SK-N-SH (cell line): ENCODE measurements at regions not wholly inside any gene's neighbourhood (a gene's known extent, or its start where the extent isn't known, plus 50 kb on each side); places are given as distances from the start of the nearest gene placed in this dataset.

Experiments
- CTCF ChIA-PET: fragments of 300-600, 350-600 bp; formaldehyde crosslinking; extraction: SDS; loops from one replicate; lab custom pipeline; 2021; lab: Yijun Ruan, JAX
- POLR2A ChIA-PET: fragments of 350-600 bp; sonication (Branson Sonifier 250); formaldehyde crosslinking; extraction: SDS; loops from one replicate; lab custom pipeline; 2020; ENCODE audit warnings: antibody characterized with exemption, inconsistent platforms; lab: Yijun Ruan, JAX
- DNase-seq: peaks from one replicate; pipeline ENCODE4 v3.0.0; 2012
- H2AFZ ChIP-seq: fragments of 200-600 bp; sonication (generic); 2 replicates; pipeline ENCODE4 v1.8.1; 2016; ENCODE audit warnings: antibody characterized with exemption, mild to moderate bottlenecking, low read depth
- H3F3A ChIP-seq: fragments of 200-600 bp; sonication (generic); replicated peaks from 2 replicates; pipeline ENCODE3; 2016; ENCODE audit warnings: antibody characterized with exemption, mild to moderate bottlenecking; ENCODE audit not compliant: insufficient read depth
- H3K27ac ChIP-seq, 2 experiments: fragments of 200-500 bp in 1 of 2; fragments of 200-600 bp in 1 of 2; sonication (Bioruptor generic) in 1 of 2; sonication (generic), shearing (Covaris generic) in 1 of 2; 2 replicates each; pipeline versions ENCODE4 v1.5.1 to v1.6.1; 2014 to 2016; ENCODE audit warnings: low read depth in 2 of 2, inconsistent platforms in 1 of 2, low read length in 1 of 2, mild to moderate bottlenecking in 1 of 2, mixed read lengths in 1 of 2
- H3K27me3 ChIP-seq: fragments of 200-600 bp; sonication (generic), shearing (Covaris generic); 2 replicates; pipeline ENCODE4 v1.6.1; 2016; ENCODE audit warnings: mixed run types; ENCODE audit not compliant: insufficient read depth
- H3K36me3 ChIP-seq, 2 experiments: fragments of 200-500 bp in 1 of 2; fragments of 200-600 bp in 1 of 2; sonication (Bioruptor generic) in 1 of 2; sonication (generic) in 1 of 2; replicated peaks in 1 of 2; 2 replicates each; pipeline versions ENCODE3 to v1.5.1; 2014 to 2016; ENCODE audit warnings: low read length in 1 of 2, mild to moderate bottlenecking in 1 of 2; ENCODE audit not compliant: insufficient read depth in 2 of 2, control insufficient read depth in 1 of 2
- H3K4me1 ChIP-seq, 2 experiments: fragments of 200-500 bp in 1 of 2; fragments of 200-600 bp in 1 of 2; sonication (Bioruptor generic) in 1 of 2; sonication (generic), shearing (Covaris generic) in 1 of 2; 2 replicates each; pipeline versions ENCODE4 v1.5.1 to v1.6.1; 2014 to 2016; ENCODE audit warnings: low read depth in 1 of 2, low read length in 1 of 2, mixed run types in 1 of 2; ENCODE audit not compliant: insufficient read depth in 2 of 2, control insufficient read depth in 1 of 2
- H3K4me2 ChIP-seq: fragments of 200-600 bp; sonication (generic), shearing (Covaris generic); 2 replicates; pipeline ENCODE4 v1.6.1; 2017; ENCODE audit warnings: mixed run types
- H3K4me3 ChIP-seq, 2 experiments: fragments of 200-500 bp in 1 of 2; fragments of 200-600 bp in 1 of 2; sonication (Bioruptor generic) in 1 of 2; sonication (generic), shearing (Covaris generic) in 1 of 2; 2 replicates each; pipeline versions ENCODE4 v1.5.1 to v1.8.1; 2014 to 2016; ENCODE audit warnings: low read depth in 2 of 2, inconsistent platforms in 1 of 2, low read length in 1 of 2, mild to moderate bottlenecking in 1 of 2, mixed read lengths in 1 of 2, moderate library complexity in 1 of 2
- H3K79me2 ChIP-seq: fragments of 200-600 bp; sonication (generic); 2 replicates; pipeline ENCODE4 v1.8.1; 2017; ENCODE audit warnings: mild to moderate bottlenecking; ENCODE audit not compliant: insufficient read depth
- H3K9ac ChIP-seq: fragments of 200-600 bp; sonication (generic); 2 replicates; pipeline ENCODE4 v1.6.1; 2017; ENCODE audit warnings: mixed run types
- H3K9me2 ChIP-seq: fragments of 200-600 bp; sonication (generic); 2 replicates; pipeline ENCODE4 v1.6.1; 2017; ENCODE audit warnings: mixed run types
- H3K9me3 ChIP-seq: fragments of 200-600 bp; sonication (generic); 2 replicates; pipeline ENCODE4 v1.6.1; 2017; ENCODE audit warnings: mixed run types, mild to moderate bottlenecking, moderate library complexity
- H4K20me1 ChIP-seq: fragments of 200-600 bp; sonication (generic); 2 replicates; pipeline ENCODE4 v1.6.1; 2017; ENCODE audit warnings: mild to moderate bottlenecking, mixed run types; ENCODE audit not compliant: insufficient read depth
- FOXJ3 ChIP-seq: sonication (generic); formaldehyde crosslinking; IDR thresholded peaks from 2 replicates; pipeline ENCODE4 v1.5.1; 2020; ENCODE audit warnings: mild to moderate bottlenecking, missing genetic modification reagents
- GABPA ChIP-seq: IDR thresholded peaks from 2 replicates; pipeline ENCODE4 v1.4.0; 2012; ENCODE audit warnings: low read depth, mild to moderate bottlenecking
- JUND ChIP-seq: IDR thresholded peaks from 2 replicates; pipeline ENCODE4 v1.4.0; 2012
- MEF2A ChIP-seq: IDR thresholded peaks from 2 replicates; pipeline ENCODE4 v1.4.0; 2012; ENCODE audit warnings: low read depth, borderline replicate concordance
- MXI1 ChIP-seq: IDR thresholded peaks from 2 replicates; pipeline ENCODE4 v1.6.1; 2012; ENCODE audit warnings: mild to moderate bottlenecking, low read depth, low read length, improper control_type of control experiment
- NFIC ChIP-seq: IDR thresholded peaks from 2 replicates; pipeline ENCODE4 v1.4.0; 2012; ENCODE audit warnings: borderline replicate concordance
- POLR2AphosphoS5 ChIP-seq: IDR thresholded peaks from 2 replicates; pipeline ENCODE4 v1.6.1; 2012; ENCODE audit warnings: low read depth, low read length
- RAD21 ChIP-seq: IDR thresholded peaks from 2 replicates; pipeline ENCODE4 v1.6.1; 2012; ENCODE audit warnings: mild to moderate bottlenecking, low read length
- RCOR1 ChIP-seq: fragments of 150-350 bp; IDR thresholded peaks from 2 replicates; pipeline ENCODE4 v1.6.1; 2017; ENCODE audit warnings: antibody characterized with exemption, low read length
- RXRA ChIP-seq: IDR thresholded peaks from 2 replicates; pipeline ENCODE4 v1.4.0; 2012; ENCODE audit warnings: low read depth, mild to moderate bottlenecking, borderline replicate concordance
- SIN3A ChIP-seq: IDR thresholded peaks from 2 replicates; pipeline ENCODE4 v1.6.1; 2012; ENCODE audit warnings: low read depth, mild to moderate bottlenecking, low read length, moderate library complexity, borderline replicate concordance
- SMC3 ChIP-seq: IDR thresholded peaks from 2 replicates; pipeline ENCODE4 v1.6.1; 2012; ENCODE audit warnings: low read depth, low read length, improper control_type of control experiment
- TAF1 ChIP-seq: IDR thresholded peaks from 2 replicates; pipeline ENCODE4 v1.6.1; 2012; ENCODE audit warnings: low read depth, mild to moderate bottlenecking, low read length, moderate library complexity, borderline replicate concordance
- TCF12 ChIP-seq: IDR thresholded peaks from 2 replicates; pipeline ENCODE4 v1.4.0; 2012
- YY1 ChIP-seq: IDR thresholded peaks from 2 replicates; pipeline ENCODE4 v1.4.0; 2012; ENCODE audit warnings: low read depth, mild to moderate bottlenecking
- WGBS: methylation state at CpG from one replicate; pipeline ENCODE4 v1.1.6; 2017; ENCODE audit warnings: low lambda C conversion rate; 5-methylcytosine and 5-hydroxymethylcytosine counted together
- TF ChIP-seq, protein P1 (sequence below): IDR thresholded peaks from 2 replicates; pipeline ENCODE4 v1.4.0; 2012; ENCODE audit warnings: low read depth
- TF ChIP-seq, protein P2 (sequence below): IDR thresholded peaks from 2 replicates; pipeline ENCODE4 v1.4.0; 2012; ENCODE audit warnings: low read depth, borderline replicate concordance
- TF ChIP-seq, protein P3 (sequence below): IDR thresholded peaks from 2 replicates; pipeline ENCODE4; 2012
- TF ChIP-seq, protein P4 (sequence below): fragments of 200-600 bp; sonication (generic); IDR thresholded peaks from 2 replicates; pipeline ENCODE4 v1.6.1; 2017; ENCODE audit warnings: antibody characterized with exemption, mild to moderate bottlenecking, moderate library complexity

DNA sequence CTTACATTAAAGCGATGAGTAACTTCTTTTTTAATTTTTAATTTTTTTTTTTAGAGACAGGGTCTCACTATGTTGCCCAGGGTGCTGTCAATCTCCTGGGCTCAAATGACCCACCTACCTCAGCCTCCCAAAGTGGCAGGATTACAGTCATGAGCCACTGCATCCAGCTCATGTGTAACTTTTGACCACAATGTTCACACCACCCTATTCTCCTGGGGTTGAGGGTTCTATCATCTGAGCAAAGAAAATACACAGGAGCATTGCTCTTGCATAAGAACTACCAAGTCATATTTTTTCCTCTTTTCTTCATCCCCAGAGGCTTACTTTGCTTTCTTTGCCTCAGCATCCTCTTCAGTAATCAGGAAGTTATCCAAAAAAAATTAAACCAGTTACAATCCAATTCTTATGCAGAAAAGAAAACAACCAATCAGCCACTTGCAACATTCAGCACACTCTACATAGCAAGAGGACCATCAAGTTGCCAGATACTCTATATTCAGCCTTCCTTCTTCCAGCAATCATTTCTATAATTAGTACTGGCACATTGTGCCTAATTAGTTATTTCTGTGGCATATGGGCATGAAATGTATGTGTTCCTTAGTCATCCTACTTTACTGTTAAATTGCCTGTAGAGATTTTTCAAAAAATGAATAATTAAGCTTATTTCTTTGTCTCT is 345.6 kb downstream of the AKAIN1 start:
- no peaks in the 10 kb centered on the region for H4K20me1 ChIP-seq
- CTCF ChIA-PET = no interaction called here
- no peaks in the 10 kb centered on the region for H3K4me1 ChIP-seq
- POLR2A ChIA-PET = no interaction called here
- WGBS = 74% methylated on average over 1 of the region's 1 CpG
- no peaks in the 10 kb centered on the region for H3F3A ChIP-seq
- H3K9ac ChIP-seq = no peak overlapping the region
- H2AFZ ChIP-seq = no peak overlapping the region
- no peaks in the 10 kb centered on the region for H3K36me3 ChIP-seq
- H3K79me2 ChIP-seq = no peaks in the 10 kb centered on the region
- H3K27me3 ChIP-seq = no peaks in the 10 kb centered on the region
- no peak overlapping the region for H3K4me2 ChIP-seq
- H3K4me3 ChIP-seq = no peak overlapping the region
- H3K27ac ChIP-seq = no peak overlapping the region
- no peak for DNase-seq
- TF ChIP-seq, protein P1, sequence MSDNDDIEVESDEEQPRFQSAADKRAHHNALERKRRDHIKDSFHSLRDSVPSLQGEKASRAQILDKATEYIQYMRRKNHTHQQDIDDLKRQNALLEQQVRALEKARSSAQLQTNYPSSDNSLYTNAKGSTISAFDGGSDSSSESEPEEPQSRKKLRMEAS = no peak
- TF ChIP-seq NFIC = no peak
- no peak for TF ChIP-seq RXRA
- TF ChIP-seq, protein P2, sequence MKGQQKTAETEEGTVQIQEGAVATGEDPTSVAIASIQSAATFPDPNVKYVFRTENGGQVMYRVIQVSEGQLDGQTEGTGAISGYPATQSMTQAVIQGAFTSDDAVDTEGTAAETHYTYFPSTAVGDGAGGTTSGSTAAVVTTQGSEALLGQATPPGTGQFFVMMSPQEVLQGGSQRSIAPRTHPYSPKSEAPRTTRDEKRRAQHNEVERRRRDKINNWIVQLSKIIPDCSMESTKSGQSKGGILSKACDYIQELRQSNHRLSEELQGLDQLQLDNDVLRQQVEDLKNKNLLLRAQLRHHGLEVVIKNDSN = no peak
- TF ChIP-seq SIN3A = no peak
- TF ChIP-seq SMC3 = no peak
- no peak for TF ChIP-seq TCF12
- TF ChIP-seq JUND = no peak
- TF ChIP-seq, protein P3, sequence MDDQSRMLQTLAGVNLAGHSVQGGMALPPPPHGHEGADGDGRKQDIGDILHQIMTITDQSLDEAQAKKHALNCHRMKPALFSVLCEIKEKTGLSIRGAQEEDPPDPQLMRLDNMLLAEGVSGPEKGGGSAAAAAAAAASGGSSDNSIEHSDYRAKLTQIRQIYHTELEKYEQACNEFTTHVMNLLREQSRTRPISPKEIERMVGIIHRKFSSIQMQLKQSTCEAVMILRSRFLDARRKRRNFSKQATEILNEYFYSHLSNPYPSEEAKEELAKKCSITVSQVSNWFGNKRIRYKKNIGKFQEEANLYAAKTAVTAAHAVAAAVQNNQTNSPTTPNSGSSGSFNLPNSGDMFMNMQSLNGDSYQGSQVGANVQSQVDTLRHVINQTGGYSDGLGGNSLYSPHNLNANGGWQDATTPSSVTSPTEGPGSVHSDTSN = no peak
- no peak for TF ChIP-seq YY1
- no peak for TF ChIP-seq MEF2A
- no peak for TF ChIP-seq RAD21
- H3K9me2 ChIP-seq = no peaks in the 10 kb centered on the region
- no peaks in the 10 kb centered on the region for H3K9me3 ChIP-seq

DNA sequence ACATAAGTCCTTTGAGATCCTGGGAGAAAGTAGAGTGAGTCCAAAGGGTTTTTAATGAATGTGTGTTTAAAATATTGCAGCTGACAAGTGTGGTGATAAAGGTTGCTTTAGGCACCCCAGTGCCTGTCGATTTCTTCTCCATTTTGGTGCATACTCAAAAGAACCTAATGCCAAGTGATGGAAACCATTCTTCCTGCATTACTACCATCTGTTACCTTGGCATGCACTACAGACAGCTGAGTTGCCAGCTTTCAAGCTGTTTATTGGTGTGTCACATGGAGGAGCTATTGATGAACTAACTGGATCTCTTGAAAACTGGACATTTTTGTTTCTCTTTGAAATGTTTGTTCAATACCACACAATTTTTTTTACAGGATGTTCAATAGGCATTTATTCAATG is 350.0 kb downstream of the AKAIN1 start:
- Histone ChIP-seq H3K36me3 (no peaks in the 10 kb centered on the region), H3K9ac (no peak overlapping the region), H2AFZ (no peak overlapping the region), H3K79me2 (no peaks in the 10 kb centered on the region), H3K27me3 (no peaks in the 10 kb centered on the region), H3K9me3 (no peaks in the 10 kb centered on the region), H3F3A (no peaks in the 10 kb centered on the region), H3K4me1 (no peaks in the 10 kb centered on the region), H4K20me1 (no peaks in the 10 kb centered on the region), H3K4me2 (no peak overlapping the region), H3K27ac (no peak overlapping the region), H3K9me2 (no peaks in the 10 kb centered on the region), H3K4me3 (no peak overlapping the region)
- DNase-seq = no peak
- POLR2A ChIA-PET = no interaction called here
- TF ChIP-seq RCOR1 = no peak
- TF ChIP-seq POLR2AphosphoS5 = no peak
- no peak for TF ChIP-seq TAF1
- no peak for TF ChIP-seq MEF2A
- TF ChIP-seq GABPA = no peak
- no peak for TF ChIP-seq TCF12
- TF ChIP-seq, protein P2 = no peak
- TF ChIP-seq FOXJ3 (CRISPR knock-in tag) = no peak
- no peak for TF ChIP-seq MXI1
- TF ChIP-seq, protein P4, sequence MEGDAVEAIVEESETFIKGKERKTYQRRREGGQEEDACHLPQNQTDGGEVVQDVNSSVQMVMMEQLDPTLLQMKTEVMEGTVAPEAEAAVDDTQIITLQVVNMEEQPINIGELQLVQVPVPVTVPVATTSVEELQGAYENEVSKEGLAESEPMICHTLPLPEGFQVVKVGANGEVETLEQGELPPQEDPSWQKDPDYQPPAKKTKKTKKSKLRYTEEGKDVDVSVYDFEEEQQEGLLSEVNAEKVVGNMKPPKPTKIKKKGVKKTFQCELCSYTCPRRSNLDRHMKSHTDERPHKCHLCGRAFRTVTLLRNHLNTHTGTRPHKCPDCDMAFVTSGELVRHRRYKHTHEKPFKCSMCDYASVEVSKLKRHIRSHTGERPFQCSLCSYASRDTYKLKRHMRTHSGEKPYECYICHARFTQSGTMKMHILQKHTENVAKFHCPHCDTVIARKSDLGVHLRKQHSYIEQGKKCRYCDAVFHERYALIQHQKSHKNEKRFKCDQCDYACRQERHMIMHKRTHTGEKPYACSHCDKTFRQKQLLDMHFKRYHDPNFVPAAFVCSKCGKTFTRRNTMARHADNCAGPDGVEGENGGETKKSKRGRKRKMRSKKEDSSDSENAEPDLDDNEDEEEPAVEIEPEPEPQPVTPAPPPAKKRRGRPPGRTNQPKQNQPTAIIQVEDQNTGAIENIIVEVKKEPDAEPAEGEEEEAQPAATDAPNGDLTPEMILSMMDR = no peak
- WGBS = 0% methylated on average over 1 of the region's 1 CpG
- CTCF ChIA-PET = no interaction called here
